H1 (cell line): ENCODE measurements at regions not wholly inside any gene's neighbourhood (a gene's known extent, or its start where the extent isn't known, plus 50 kb on each side); places are given as distances from the start of the nearest gene placed in this dataset.
"Not testable (repeated sequence)": the region's sequence is repeated elsewhere in the genome, so short reads cannot be mapped to it uniquely, and the experiment has no call there.

Experiments
- CTCF ChIA-PET: fragments of 300-600 bp; sonication (Branson Sonifier 250); formaldehyde crosslinking; loops from one replicate; lab custom pipeline; 2021; ENCODE audit not compliant: partially characterized antibody; lab: Charles Lee
- POLR2A ChIA-PET: fragments of 300-600 bp; sonication (Branson Sonifier 250); formaldehyde crosslinking; loops from one replicate; lab custom pipeline; 2021; ENCODE audit warnings: inconsistent platforms; ENCODE audit not compliant: partially characterized antibody; lab: Charles Lee
- DNase-seq, 2 experiments: peaks; one replicate each; pipeline versions ENCODE4 v3.0.0 to v3.0.0-alpha.2; 2010 to 2022; ENCODE audit warnings: low spot score in 2 of 2, low read depth in 1 of 2, mixed read lengths in 1 of 2
- FAIRE-seq: peaks from 2 replicates; lab custom pipeline; 2011; peaks lifted over from hg19 to GRCh38; lab: Jason Lieb, UNC
- H2AFZ ChIP-seq: 2 replicates; pipeline ENCODE4 v1.8.1; 2012; ENCODE audit warnings: low read length, inconsistent platforms
- H2AK5ac ChIP-seq: 2 replicates; pipeline ENCODE4 v1.6.1; 2013; ENCODE audit warnings: low read depth, low read length
- H2BK120ac ChIP-seq: replicated peaks from 2 replicates; pipeline ENCODE3; 2013; ENCODE audit warnings: low read depth, low read length, inconsistent platforms
- H2BK12ac ChIP-seq: 2 replicates; pipeline ENCODE4 v1.6.1; 2013; ENCODE audit warnings: low read depth, low read length
- H2BK15ac ChIP-seq: 2 replicates; pipeline ENCODE4 v1.6.1; 2013; ENCODE audit warnings: low read length
- H2BK20ac ChIP-seq: 2 replicates; pipeline ENCODE4 v1.6.1; 2013; ENCODE audit warnings: low read length
- H2BK5ac ChIP-seq: 2 replicates; pipeline ENCODE4 v1.6.1; 2013; ENCODE audit warnings: low read depth, low read length
- H3K14ac ChIP-seq: 2 replicates; pipeline ENCODE4 v1.6.1; 2013; ENCODE audit warnings: inconsistent platforms; ENCODE audit not compliant: insufficient read length
- H3K18ac ChIP-seq: 2 replicates; pipeline ENCODE4 v1.6.1; 2013; ENCODE audit warnings: low read length; ENCODE audit errors: extremely low read depth
- H3K23ac ChIP-seq: 2 replicates; pipeline ENCODE4 v1.6.1; 2013; ENCODE audit warnings: inconsistent platforms; ENCODE audit not compliant: insufficient read length
- H3K23me2 ChIP-seq: 2 replicates; pipeline ENCODE4 v1.6.1; 2013; ENCODE audit warnings: low read depth, low read length
- H3K27ac ChIP-seq: 2 replicates; pipeline ENCODE4 v1.6.1; 2011; ENCODE audit warnings: low read depth, low read length, inconsistent platforms
- H3K27me3 ChIP-seq, 4 experiments: replicated peaks in 1 of 4; 1 replicate in 1 of 4; 2 replicates in 3 of 4; pipeline versions ENCODE4 v1.6.1 to v1.8.1; 2011 to 2013; ENCODE audit warnings: low read length in 3 of 4, mild to moderate bottlenecking in 3 of 4, inconsistent platforms in 2 of 4, mixed read lengths in 2 of 4, moderate library complexity in 1 of 4; ENCODE audit not compliant: control insufficient read depth in 3 of 4, insufficient read depth in 3 of 4; ENCODE audit errors: extremely low read depth in 1 of 4
- H3K36me3 ChIP-seq, 4 experiments: 2 replicates each; pipeline versions ENCODE4 v1.6.1 to v1.8.1; 2011 to 2013; ENCODE audit warnings: mild to moderate bottlenecking in 4 of 4, low read length in 3 of 4, moderate library complexity in 2 of 4, control low read depth in 1 of 4, inconsistent platforms in 1 of 4; ENCODE audit not compliant: insufficient read depth in 4 of 4, control insufficient read depth in 2 of 4
- H3K4ac ChIP-seq: replicated peaks from 2 replicates; pipeline ENCODE3; 2013; ENCODE audit warnings: low read length, low read depth, mixed read lengths, inconsistent platforms; ENCODE audit not compliant: insufficient read length
- H3K4me1 ChIP-seq, 4 experiments: replicated peaks in 1 of 4; 1 replicate in 1 of 4; 2 replicates in 3 of 4; pipeline versions ENCODE4 v1.6.1 to v1.8.1; 2011 to 2013; ENCODE audit warnings: low read length in 3 of 4, inconsistent platforms in 2 of 4, mixed read lengths in 1 of 4; ENCODE audit not compliant: insufficient read depth in 4 of 4, control insufficient read depth in 3 of 4
- H3K4me2 ChIP-seq, 2 experiments: 2 replicates each; pipeline versions ENCODE4 v1.6.1 to v1.8.1; 2011 to 2013; ENCODE audit warnings: low read depth in 2 of 2, low read length in 2 of 2, control low read depth in 1 of 2, inconsistent platforms in 1 of 2, mild to moderate bottlenecking in 1 of 2; ENCODE audit not compliant: insufficient read depth in 1 of 2
- H3K4me3 ChIP-seq, 4 experiments: fragments of 200-600, 300-600 bp in 1 of 4; sonication (generic), shearing (Covaris generic), sonication (Bioruptor Twin) in 1 of 4; 2 replicates each; pipeline versions ENCODE4 v1.5.1 to v1.8.1; 2011 to 2016; ENCODE audit warnings: low read length in 4 of 4, low read depth in 3 of 4, control low read depth in 2 of 4, inconsistent platforms in 2 of 4, mild to moderate bottlenecking in 2 of 4, mixed read lengths in 1 of 4, moderate library complexity in 1 of 4; ENCODE audit not compliant: insufficient read depth in 2 of 4; ENCODE audit errors: extremely low read depth in 1 of 4
- H3K56ac ChIP-seq: replicated peaks from 2 replicates; pipeline ENCODE3; 2013; ENCODE audit warnings: low read depth, mild to moderate bottlenecking, mixed read lengths, low read length, inconsistent platforms; ENCODE audit not compliant: insufficient read length
- H3K79me1 ChIP-seq: 2 replicates; pipeline ENCODE4 v1.6.1; 2013; ENCODE audit warnings: low read depth, low read length, control low read depth
- H3K79me2 ChIP-seq, 2 experiments: 2 replicates each; pipeline versions ENCODE4 v1.6.1 to v1.8.1; 2012 to 2013; ENCODE audit warnings: low read length in 2 of 2, mild to moderate bottlenecking in 2 of 2, inconsistent platforms in 1 of 2; ENCODE audit not compliant: insufficient read depth in 2 of 2, control insufficient read depth in 1 of 2
- H3K9ac ChIP-seq, 4 experiments: replicated peaks in 1 of 4; 1 replicate in 1 of 4; 2 replicates in 3 of 4; pipeline versions ENCODE4 v1.6.1 to v1.8.1; 2011 to 2013; ENCODE audit warnings: low read depth in 3 of 4, low read length in 3 of 4, control low read depth in 2 of 4, mild to moderate bottlenecking in 2 of 4, moderate library complexity in 2 of 4, inconsistent platforms in 1 of 4; ENCODE audit errors: extremely low read depth in 1 of 4
- H3K9me3 ChIP-seq, 2 experiments: 2 replicates each; pipeline versions ENCODE4 v1.6.1 to v1.8.1; 2012 to 2013; ENCODE audit warnings: mild to moderate bottlenecking in 2 of 2, moderate library complexity in 2 of 2, control low read depth in 1 of 2, inconsistent platforms in 1 of 2, low read depth in 1 of 2, low read length in 1 of 2, mixed read lengths in 1 of 2; ENCODE audit not compliant: insufficient read depth in 2 of 2
- H4K20me1 ChIP-seq, 2 experiments: replicated peaks in 1 of 2; 2 replicates each; pipeline versions ENCODE3 to v1.8.1; 2011 to 2013; ENCODE audit warnings: inconsistent platforms in 2 of 2, low read length in 2 of 2, mild to moderate bottlenecking in 1 of 2; ENCODE audit not compliant: insufficient read depth in 2 of 2, control insufficient read depth in 1 of 2
- H4K5ac ChIP-seq: 2 replicates; pipeline ENCODE4 v1.6.1; 2013; ENCODE audit warnings: low read length, low read depth, mixed read lengths, inconsistent platforms; ENCODE audit not compliant: insufficient read length
- H4K8ac ChIP-seq: 2 replicates; pipeline ENCODE4 v1.8.0; 2013; ENCODE audit warnings: mild to moderate bottlenecking, moderate library complexity, low read length, inconsistent platforms; ENCODE audit not compliant: insufficient read depth; ENCODE audit errors: extremely low read depth
- H4K91ac ChIP-seq: replicated peaks from 2 replicates; pipeline ENCODE3; 2013; ENCODE audit warnings: low read length, mixed read lengths, inconsistent platforms; ENCODE audit not compliant: insufficient read length
- WGBS, 2 experiments: shearing (Covaris generic) in 1 of 2; methylation state at CpG; one replicate each; pipeline versions ENCODE4 v1.1.6 to v1.1.7; 2013 to 2015; ENCODE audit warnings: low lambda C conversion rate in 2 of 2, mixed read lengths in 2 of 2, inconsistent platforms in 1 of 2, low coverage in 1 of 2, missing lambda C conversion rate in 1 of 2; ENCODE audit not compliant: insufficient replicate concordance in 2 of 2, insufficient coverage in 1 of 2, insufficient read length in 1 of 2; ENCODE audit errors: extremely low coverage in 1 of 2, missing lambda C conversion rate in 1 of 2; 5-methylcytosine and 5-hydroxymethylcytosine counted together

DNA sequence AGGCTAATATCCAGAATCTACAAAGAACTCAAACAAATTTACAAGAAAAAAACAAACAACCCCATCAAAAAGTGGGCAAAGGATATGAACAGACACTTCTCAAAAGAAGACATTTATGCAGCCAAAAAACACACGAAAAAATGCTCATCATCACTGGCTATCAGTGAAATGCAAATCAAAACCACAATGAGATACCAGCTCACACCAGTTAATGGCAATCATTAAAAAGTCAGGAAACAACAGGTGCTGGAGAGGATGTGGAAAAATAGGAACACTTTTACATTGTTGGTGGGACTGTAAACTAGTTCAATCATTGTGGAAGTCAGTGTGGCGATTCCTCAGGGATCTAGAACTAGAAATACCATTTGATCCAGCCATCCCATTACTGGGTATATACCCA is 73.0 kb upstream of the CCT8L2 start:
- H3K27ac ChIP-seq, H3K4me2 ChIP-seq, H3K14ac ChIP-seq, H2BK5ac ChIP-seq, H3K9ac ChIP-seq, H2BK20ac ChIP-seq, H3K18ac ChIP-seq, H3K4me1 ChIP-seq, H2BK15ac ChIP-seq, H4K5ac ChIP-seq, H3K79me2 ChIP-seq, H2AK5ac ChIP-seq, H4K8ac ChIP-seq, H3K23ac ChIP-seq, H3K27me3 ChIP-seq, H3K79me1 ChIP-seq, H3K9me3 ChIP-seq, H4K20me1 ChIP-seq, H4K91ac ChIP-seq, H2BK120ac ChIP-seq, H3K56ac ChIP-seq, H3K4ac ChIP-seq, H3K4me3 ChIP-seq, H2BK12ac ChIP-seq, H3K36me3 ChIP-seq, DNase-seq, CTCF ChIA-PET, H2AFZ ChIP-seq, POLR2A ChIA-PET, FAIRE-seq, H3K23me2 ChIP-seq: not testable (repeated sequence)
- WGBS, 2 experiments = 41% methylated on average over 2 of the region's 2 CpGs; no CpG with 5 or more reads in 1 of the 2 experiments

DNA sequence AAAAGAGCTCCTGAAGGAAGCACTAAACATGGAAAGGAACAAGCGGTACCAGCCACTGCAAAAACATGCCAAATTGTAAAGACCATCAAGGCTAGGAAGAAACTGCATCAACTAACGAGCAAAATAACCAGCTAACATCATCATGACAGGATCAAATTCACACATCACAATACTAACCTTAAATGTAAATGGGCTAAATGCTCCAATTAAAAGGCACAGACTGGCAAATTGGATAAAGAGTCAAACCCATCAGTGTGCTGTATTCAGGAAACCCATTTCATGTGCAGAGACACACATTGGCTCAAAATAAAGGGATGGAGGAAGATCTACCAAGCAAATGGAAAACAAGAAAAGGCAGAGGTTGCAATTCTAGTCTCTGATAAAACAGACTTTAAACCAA is 69.7 kb upstream of the CCT8L2 start:
- H3K79me1 ChIP-seq, H3K79me2 ChIP-seq, H2BK120ac ChIP-seq, H4K8ac ChIP-seq, H2BK15ac ChIP-seq, H3K27ac ChIP-seq, H2AFZ ChIP-seq, POLR2A ChIA-PET, H4K20me1 ChIP-seq, H2BK12ac ChIP-seq, H4K91ac ChIP-seq, DNase-seq, H3K4ac ChIP-seq, H3K27me3 ChIP-seq, H3K56ac ChIP-seq, H4K5ac ChIP-seq, FAIRE-seq, H3K4me2 ChIP-seq, H3K14ac ChIP-seq, H2BK20ac ChIP-seq, H3K9ac ChIP-seq, H3K36me3 ChIP-seq, CTCF ChIA-PET, H3K4me1 ChIP-seq, H2AK5ac ChIP-seq, H3K4me3 ChIP-seq, H3K23me2 ChIP-seq, H3K18ac ChIP-seq, H3K23ac ChIP-seq, H2BK5ac ChIP-seq: not testable (repeated sequence)
- WGBS, 2 experiments = 62% methylated on average over 2 of the region's 2 CpGs; no CpG with 5 or more reads in 1 of the 2 experiments
- H3K9me3 ChIP-seq = peaks cover 10 to 12% of the 10 kb centered on the region in 2 experiments
